AG09319 (cell line): ENCODE measurements at regions not wholly inside any gene's neighbourhood (a gene's known extent, or its start where the extent isn't known, plus 50 kb on each side); places are given as distances from the start of the nearest gene placed in this dataset.

Experiments used
- DNase-seq: peaks from one replicate; pipeline ENCODE4 v3.0.0-alpha.2; 2010; ENCODE audit warnings: low read depth; ENCODE audit errors: extremely low read depth
- CTCF ChIP-seq: IDR thresholded peaks from 2 replicates; pipeline ENCODE4 v1.5.1; 2011; ENCODE audit warnings: low read depth, mild to moderate bottlenecking, inconsistent platforms, low read length, moderate library complexity

GRCh38 chr13:73421310-73421912 lies 362.6 kb downstream of the KLF5 start:
- TF ChIP-seq CTCF, result no peak
- DNase-seq, result no peak

- no peak for DNase-seq
- no peak for TF ChIP-seq CTCF
Observed at GRCh38 chr13:73419186-73419585, 360.4 kb downstream of the KLF5 start.

GRCh38 chr13:73417012-73417615 lies 358.3 kb downstream of the KLF5 start:
- DNase-seq, result no peak
- TF ChIP-seq CTCF, result peak; percentile 21

GRCh38 chr13:73416093-73416492 lies 357.3 kb downstream of the KLF5 start:
- TF ChIP-seq CTCF, result no peak
- no peak for DNase-seq

DNA sequence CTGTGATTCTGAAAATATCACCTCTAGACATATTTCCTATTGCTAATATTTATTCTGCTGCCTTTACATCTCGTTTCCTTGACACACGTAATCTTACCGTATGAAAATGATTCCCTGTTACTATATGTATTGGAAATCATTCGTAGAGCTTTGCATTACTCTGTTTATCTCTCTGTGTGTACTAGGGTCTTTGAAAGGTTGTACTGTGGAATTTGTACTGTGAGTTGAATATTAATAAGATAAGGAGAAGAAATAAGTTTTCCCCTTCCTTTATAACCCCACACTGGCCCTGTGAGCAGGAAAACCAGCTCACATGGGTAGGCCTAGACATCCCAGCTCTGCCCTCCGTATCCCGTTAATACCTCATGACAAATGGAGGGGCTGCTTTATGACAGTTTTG lies 354.9 kb downstream of the KLF5 start:
- no peak for TF ChIP-seq CTCF
- DNase-seq, result no peak

GRCh38 chr13:73412933-73413332 lies 354.1 kb downstream of the KLF5 start:
- no peak for TF ChIP-seq CTCF
- no peak for DNase-seq

GRCh38 chr13:73411067-73411809 lies 352.4 kb downstream of the KLF5 start:
- DNase-seq, result no peak
- no peak for TF ChIP-seq CTCF
